GM23248 (cell line): ENCODE measurements at regions not wholly inside any gene's neighbourhood (a gene's known extent, or its start where the extent isn't known, plus 50 kb on each side); places are given as distances from the start of the nearest gene placed in this dataset.

ENCODE experiments used
- DNase-seq: peaks from one replicate; pipeline ENCODE4 v3.0.0-alpha.2; 2015
- H2AFZ ChIP-seq: fragments of 200-600 bp; sonication (generic); 2 replicates; pipeline ENCODE4 v1.6.1; 2016; ENCODE audit warnings: antibody characterized with exemption
- H3F3A ChIP-seq: fragments of 200-600 bp; sonication (generic); 2 replicates; pipeline ENCODE4 v1.6.1; 2016; ENCODE audit warnings: mild to moderate bottlenecking, antibody characterized with exemption, mixed run types; ENCODE audit not compliant: insufficient read depth
- H3K27ac ChIP-seq: fragments of 200-600 bp; sonication (generic); 2 replicates; pipeline ENCODE4 v1.5.1; 2016; ENCODE audit warnings: mild to moderate bottlenecking
- H3K27me3 ChIP-seq: fragments of 200-600 bp; sonication (generic); replicated peaks from 2 replicates; pipeline ENCODE4 v1.6.1; 2016; ENCODE audit warnings: mild to moderate bottlenecking; ENCODE audit not compliant: insufficient read depth
- H3K36me3 ChIP-seq: fragments of 200-600 bp; sonication (generic); 2 replicates; pipeline ENCODE4 v1.6.1; 2016; ENCODE audit warnings: low read depth, mild to moderate bottlenecking
- H3K4me1 ChIP-seq: fragments of 200-600 bp; sonication (generic); 2 replicates; pipeline ENCODE4 v1.6.1; 2016; ENCODE audit warnings: mild to moderate bottlenecking; ENCODE audit not compliant: insufficient read depth
- H3K4me2 ChIP-seq: fragments of 200-600 bp; sonication (generic); one replicate; pipeline ENCODE4 v1.6.1; 2016; ENCODE audit warnings: mild to moderate bottlenecking; ENCODE audit not compliant: unreplicated experiment
- H3K4me3 ChIP-seq: fragments of 200-600 bp; sonication (generic); 2 replicates; pipeline ENCODE4 v1.5.1; 2016; ENCODE audit warnings: mild to moderate bottlenecking
- H3K79me2 ChIP-seq: fragments of 200-600 bp; sonication (generic); 2 replicates; pipeline ENCODE4 v1.6.1; 2016; ENCODE audit warnings: mild to moderate bottlenecking; ENCODE audit not compliant: insufficient read depth
- H3K9ac ChIP-seq: fragments of 200-600 bp; sonication (generic); 2 replicates; pipeline ENCODE4 v1.6.1; 2016; ENCODE audit warnings: mild to moderate bottlenecking
- H3K9me2 ChIP-seq: fragments of 200-600 bp; sonication (generic); 2 replicates; pipeline ENCODE4 v1.6.1; 2016; ENCODE audit warnings: mixed run types, mild to moderate bottlenecking, moderate library complexity; ENCODE audit not compliant: insufficient read depth
- H3K9me3 ChIP-seq: fragments of 200-600 bp; sonication (generic); one replicate; pipeline ENCODE4 v1.6.1; 2017; ENCODE audit warnings: low read depth
- H4K20me1 ChIP-seq: fragments of 200-600 bp; sonication (generic); 2 replicates; pipeline ENCODE4 v1.6.0; 2016; ENCODE audit not compliant: insufficient read depth
- EZH2 ChIP-seq: fragments of 200-600 bp; sonication (generic); IDR thresholded peaks from 2 replicates; pipeline ENCODE4 v1.6.1; 2018; ENCODE audit warnings: antibody characterized with exemption, mild to moderate bottlenecking; ENCODE audit not compliant: insufficient read depth, poor library complexity, severe bottlenecking
- EZH2phosphoT487 ChIP-seq: fragments of 200-600 bp; sonication (generic); IDR thresholded peaks from 2 replicates; pipeline ENCODE4 v1.6.1; 2018; ENCODE audit warnings: antibody characterized with exemption, moderate library complexity, mild to moderate bottlenecking, low read depth; ENCODE audit not compliant: insufficient read depth
- whole genome bisulfite sequencing, 2 experiments: methylation state at CpG; one replicate each; pipeline ENCODE4 v1.1.6; 2015 to 2017; ENCODE audit warnings: low lambda C conversion rate in 2 of 2, low coverage in 1 of 2; ENCODE audit errors: missing lambda C conversion rate in 2 of 2; 5-methylcytosine and 5-hydroxymethylcytosine counted together
- in situ Hi-C: fragments of 300-500 bp; cut with MboI; formaldehyde crosslinking; loops from 2 replicates; pipeline ENCODE4 v1.15.0; 2020

- Histone ChIP-seq H4K20me1 (no peaks in the 10 kb centered on the region), H3K79me2 (no peaks in the 10 kb centered on the region), H3K9me3 (no peaks in the 10 kb centered on the region), H3K4me1 (no peaks in the 10 kb centered on the region), H3K27me3 (no peaks in the 10 kb centered on the region), H3K4me3 (no peak overlapping the region), H3K36me3 (no peaks in the 10 kb centered on the region), H3F3A (no peaks in the 10 kb centered on the region), H3K27ac (no peak overlapping the region), H3K4me2 (no peak overlapping the region), H2AFZ (no peak overlapping the region), H3K9ac (no peak overlapping the region), H3K9me2 (no peaks in the 10 kb centered on the region)
- DNase-seq = no peak
- in situ Hi-C loops = no loop called here
- TF ChIP-seq EZH2phosphoT487 (no peak), EZH2 (no peak)
- WGBS, 2 experiments = 74 to 79% methylated on average over 7 of the region's 7 CpGs
Observed at GRCh38 chr11:128226106-128226716, 361.1 kb downstream of the ETS1 start.

- peaks cover 6% of the 10 kb centered on the region; the same call in 1 of the 2 replicates for H3K4me1 ChIP-seq
- H4K20me1 ChIP-seq = no peaks in the 10 kb centered on the region
- WGBS, 2 experiments = 87 to 94% methylated on average over 5 of the region's 5 CpGs
- no peak overlapping the region for H3K27ac ChIP-seq
- no peak overlapping the region for H3K9ac ChIP-seq
- peaks cover 7% of the 10 kb centered on the region; the same call in 1 of the 2 replicates for H3F3A ChIP-seq
- H3K79me2 ChIP-seq = no peaks in the 10 kb centered on the region
- H2AFZ ChIP-seq = no peak overlapping the region
- no peak overlapping the region for H3K4me3 ChIP-seq
- in situ Hi-C loops = no loop called here
- DNase-seq = no peak
- H3K36me3 ChIP-seq = no peaks in the 10 kb centered on the region
- 0 out of 2 replicates have a peak, but pooled peaks cover 6% of the 10 kb centered on the region for H3K9me2 ChIP-seq
- H3K9me3 ChIP-seq = no peaks in the 10 kb centered on the region
- TF ChIP-seq EZH2 = no peak
- no peak for TF ChIP-seq EZH2phosphoT487
- no peak overlapping the region for H3K4me2 ChIP-seq
- H3K27me3 ChIP-seq = no peaks in the 10 kb centered on the region
Observed at GRCh38 chr11:128222245-128222884, 365.0 kb downstream of the ETS1 start.

- 94 to 100% methylated on average over 4 of the region's 4 CpGs for WGBS, 2 experiments
- Histone ChIP-seq H2AFZ (no peak overlapping the region), H3K4me1 (peaks cover 6% of the 10 kb centered on the region; the same call in 1 of the 2 replicates), H3K27ac (no peak overlapping the region), H3K27me3 (no peaks in the 10 kb centered on the region), H3K4me2 (no peak overlapping the region), H4K20me1 (no peaks in the 10 kb centered on the region), H3K9ac (no peak overlapping the region), H3K79me2 (no peaks in the 10 kb centered on the region), H3F3A (peaks cover 7% of the 10 kb centered on the region; the same call in 1 of the 2 replicates), H3K36me3 (no peaks in the 10 kb centered on the region), H3K4me3 (no peak overlapping the region), H3K9me3 (no peaks in the 10 kb centered on the region), H3K9me2 (0 out of 2 replicates have a peak, but pooled peaks cover 6% of the 10 kb centered on the region)
- TF ChIP-seq EZH2 = no peak
- no peak for TF ChIP-seq EZH2phosphoT487
- no peak for DNase-seq
- in situ Hi-C loops = no loop called here
Observed at GRCh38 chr11:128219731-128220120, 367.6 kb downstream of the ETS1 start.

GRCh38 chr11:128216198-128216597 is 371.2 kb downstream of the ETS1 start:
- Histone ChIP-seq H3K27ac (no peak overlapping the region), H2AFZ (no peak overlapping the region), H3K79me2 (no peaks in the 10 kb centered on the region), H3K27me3 (no peaks in the 10 kb centered on the region), H3K4me2 (no peak overlapping the region), H3K36me3 (no peaks in the 10 kb centered on the region), H3K4me3 (no peak overlapping the region), H3K9me2 (0 out of 2 replicates have a peak, but pooled peaks cover 6% of the 10 kb centered on the region), H4K20me1 (no peaks in the 10 kb centered on the region), H3F3A (peaks cover 15% of the 10 kb centered on the region), H3K9ac (no peak overlapping the region), H3K9me3 (no peaks in the 10 kb centered on the region), H3K4me1 (peaks cover 15% of the 10 kb centered on the region)
- WGBS, 2 experiments = 91 to 92% methylated on average over 1 of the region's 1 CpG
- no peak for TF ChIP-seq EZH2
- TF ChIP-seq EZH2phosphoT487 = no peak
- in situ Hi-C loops = no loop called here
- DNase-seq = no peak
